ENCODE measurements at regions not wholly inside any gene's neighbourhood (a gene's known extent, or its start where the extent isn't known, plus 50 kb on each side); places are given as distances from the start of the nearest gene placed in this dataset.

DNA sequence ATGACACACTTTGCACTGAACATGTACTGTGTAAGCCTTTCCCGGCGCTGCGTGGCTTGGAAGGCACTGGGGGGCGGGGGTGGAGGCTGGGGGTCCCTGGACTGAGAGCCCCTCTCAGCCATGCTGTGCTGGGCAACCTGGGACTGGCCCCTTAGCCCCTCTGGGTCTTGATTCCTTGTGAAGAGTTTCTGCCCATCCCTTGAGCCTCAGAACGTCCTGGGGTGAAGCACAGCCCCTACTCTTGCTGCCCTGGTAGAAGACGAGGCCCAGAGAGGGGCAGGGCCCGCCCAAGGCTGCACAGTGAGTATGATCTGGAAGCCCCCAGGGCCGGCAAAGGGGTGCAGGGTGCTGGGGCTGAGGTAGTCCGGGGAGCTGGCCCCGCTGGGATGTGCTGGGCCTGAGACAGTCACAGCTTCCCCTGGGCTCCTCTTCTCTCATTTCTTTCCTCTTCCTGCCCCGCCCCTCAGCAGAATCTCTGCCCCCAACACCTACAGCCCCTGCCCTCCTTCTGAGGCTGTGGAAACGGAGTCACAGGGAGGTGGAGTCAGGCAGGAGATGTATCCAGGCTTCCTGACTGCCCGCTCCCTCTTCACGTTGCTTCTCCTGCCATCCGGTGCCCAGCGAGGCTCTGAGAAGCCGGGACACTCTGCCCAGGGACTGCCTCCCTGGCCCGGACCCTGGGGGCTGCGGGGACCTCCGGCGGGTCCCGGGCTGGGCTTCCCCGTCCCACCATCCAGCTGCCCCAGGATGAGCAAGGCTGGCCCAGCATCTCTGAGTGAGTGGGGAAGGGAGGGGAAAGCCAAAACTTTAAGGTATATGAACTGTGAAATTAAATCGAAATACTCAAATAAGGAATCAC is 60.5 kb downstream of the UNCX start:
- no peaks in the 10 kb centered on the region for H3K36me3 ChIP-seq
- H3K27me3 ChIP-seq = peaks cover 44% of the 10 kb centered on the region
- intact Hi-C loops (cut with DNase I) = no loop called here
- no peak for DNase-seq
- no peaks in the 10 kb centered on the region for H3K9me3 ChIP-seq
- H3K4me3 ChIP-seq = no peak overlapping the region
- H3K4me1 ChIP-seq = no peaks in the 10 kb centered on the region
- H3K27ac ChIP-seq = no peak overlapping the region
- TF ChIP-seq, protein P1, sequence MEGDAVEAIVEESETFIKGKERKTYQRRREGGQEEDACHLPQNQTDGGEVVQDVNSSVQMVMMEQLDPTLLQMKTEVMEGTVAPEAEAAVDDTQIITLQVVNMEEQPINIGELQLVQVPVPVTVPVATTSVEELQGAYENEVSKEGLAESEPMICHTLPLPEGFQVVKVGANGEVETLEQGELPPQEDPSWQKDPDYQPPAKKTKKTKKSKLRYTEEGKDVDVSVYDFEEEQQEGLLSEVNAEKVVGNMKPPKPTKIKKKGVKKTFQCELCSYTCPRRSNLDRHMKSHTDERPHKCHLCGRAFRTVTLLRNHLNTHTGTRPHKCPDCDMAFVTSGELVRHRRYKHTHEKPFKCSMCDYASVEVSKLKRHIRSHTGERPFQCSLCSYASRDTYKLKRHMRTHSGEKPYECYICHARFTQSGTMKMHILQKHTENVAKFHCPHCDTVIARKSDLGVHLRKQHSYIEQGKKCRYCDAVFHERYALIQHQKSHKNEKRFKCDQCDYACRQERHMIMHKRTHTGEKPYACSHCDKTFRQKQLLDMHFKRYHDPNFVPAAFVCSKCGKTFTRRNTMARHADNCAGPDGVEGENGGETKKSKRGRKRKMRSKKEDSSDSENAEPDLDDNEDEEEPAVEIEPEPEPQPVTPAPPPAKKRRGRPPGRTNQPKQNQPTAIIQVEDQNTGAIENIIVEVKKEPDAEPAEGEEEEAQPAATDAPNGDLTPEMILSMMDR (IDR thresholded peaks at IDR 0.05) = no peak
- no peak overlapping the region for H3K9ac ChIP-seq (ENCODE audit: low read depth in 2 of 2, low read length in 2 of 2)

DNA sequence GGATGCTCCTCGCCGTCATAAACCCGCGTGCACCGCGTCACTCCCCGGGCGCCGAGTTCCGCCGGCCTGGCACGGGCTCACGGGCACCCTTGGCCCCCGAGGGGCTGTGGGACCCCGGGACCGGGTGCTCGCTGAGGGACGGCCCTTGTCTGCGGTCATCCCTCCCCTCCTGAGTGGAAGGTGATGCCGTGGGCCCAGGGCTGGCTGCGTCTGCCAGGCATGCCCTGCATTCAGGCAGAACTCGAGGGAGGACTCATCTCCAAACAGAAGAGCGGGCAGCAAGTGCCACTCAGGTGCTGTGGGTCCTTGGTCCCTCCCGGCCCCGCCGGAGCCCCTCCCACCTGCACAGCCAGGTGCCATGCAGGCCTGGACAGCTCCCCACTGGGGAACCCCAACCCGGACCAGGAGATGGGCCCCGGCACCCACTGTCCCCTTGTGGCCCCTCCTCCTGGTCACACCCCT is 61.3 kb downstream of the UNCX start:
- intact Hi-C loops (cut with DNase I) = no loop called here
- Histone ChIP-seq H3K9me3 (no peaks in the 10 kb centered on the region), H3K27me3 (peaks cover 41% of the 10 kb centered on the region), H3K36me3 (no peaks in the 10 kb centered on the region), H3K4me1 (no peaks in the 10 kb centered on the region), H3K4me3 (no peak overlapping the region), H3K27ac (no peak overlapping the region), H3K9ac (ENCODE audit: low read depth in 2 of 2, low read length in 2 of 2) (no peak overlapping the region)
- no peak for DNase-seq
- TF ChIP-seq, protein P1 (IDR thresholded peaks at IDR 0.05) = no peak

DNA sequence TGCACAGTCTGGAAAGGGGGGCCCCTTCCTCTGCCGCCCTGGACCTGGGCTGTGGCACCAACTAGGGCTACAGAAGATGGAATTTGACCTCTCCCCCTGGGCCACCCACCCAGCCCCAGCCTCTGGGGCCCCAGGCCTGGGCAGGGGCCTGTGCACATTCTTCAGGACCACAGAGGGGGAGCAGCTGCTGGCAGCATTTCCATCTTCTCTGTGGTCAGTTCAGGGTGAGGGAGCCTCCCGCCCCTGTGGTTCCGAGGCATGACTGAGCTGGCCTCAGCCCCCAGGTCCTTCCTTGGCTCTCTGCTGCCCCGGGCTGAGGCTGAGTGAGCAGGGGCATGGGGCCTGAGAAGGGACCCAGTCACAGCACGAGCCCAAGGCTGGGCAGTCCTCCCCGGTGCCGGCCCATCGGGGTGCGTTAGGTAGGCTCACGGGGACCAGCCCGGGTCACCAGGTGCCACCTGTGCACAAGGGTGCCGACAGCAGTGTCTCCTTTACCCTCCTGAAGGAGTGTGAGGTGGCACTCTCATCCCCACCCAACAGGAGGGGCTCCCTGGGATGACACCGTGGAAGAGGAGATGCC is 63.2 kb downstream of the UNCX start:
- Histone ChIP-seq H3K27me3 (peaks cover 24% of the 10 kb centered on the region), H3K27ac (no peak overlapping the region), H3K4me3 (no peak overlapping the region), H3K9ac (ENCODE audit: low read depth in 2 of 2, low read length in 2 of 2) (no peak overlapping the region), H3K36me3 (no peaks in the 10 kb centered on the region), H3K4me1 (no peaks in the 10 kb centered on the region), H3K9me3 (no peaks in the 10 kb centered on the region)
- DNase-seq = no peak
- intact Hi-C loops (cut with DNase I) = no loop called here
- TF ChIP-seq, protein P1 (IDR thresholded peaks at IDR 0.05) = no peak

DNA sequence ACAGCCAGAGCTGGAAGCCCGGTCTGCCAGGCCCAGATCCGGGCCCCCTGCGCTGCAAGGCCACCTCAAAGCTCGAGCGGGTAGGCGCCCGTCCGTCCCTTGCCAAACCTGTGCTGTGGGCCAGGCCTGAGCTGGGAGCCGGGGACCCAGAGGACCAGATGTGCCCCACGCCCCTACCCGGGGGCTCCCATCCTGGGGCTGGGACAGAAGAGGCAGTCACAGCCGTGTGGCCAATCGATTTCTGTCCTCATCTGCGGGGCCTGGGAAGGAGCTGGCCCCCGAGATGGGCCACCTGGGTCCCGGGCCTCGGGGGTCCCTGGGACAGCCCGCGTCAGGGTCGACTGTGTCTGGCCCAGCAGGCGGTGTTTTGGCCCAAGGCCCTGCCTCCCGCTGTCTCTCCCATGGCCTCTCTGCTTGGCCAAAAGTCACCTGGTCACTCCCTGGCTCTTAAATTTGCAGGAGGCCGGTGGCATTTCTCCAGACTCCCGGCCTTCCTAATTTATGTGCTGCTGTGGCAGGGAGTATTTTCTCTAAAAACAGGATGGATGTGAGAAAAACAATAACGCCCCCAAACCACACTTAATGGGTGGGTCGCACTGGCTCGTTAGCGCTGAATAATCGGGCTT is 63.8 kb downstream of the UNCX start:
- DNase-seq = no peak

More for the DNA sequence above, 63.8 kb downstream of the UNCX start:
- intact Hi-C loops (cut with DNase I) = no loop called here
- no peak overlapping the region for H3K9ac ChIP-seq (ENCODE audit: low read depth in 2 of 2, low read length in 2 of 2)
- no peaks in the 10 kb centered on the region for H3K4me1 ChIP-seq
- TF ChIP-seq, protein P1 (IDR thresholded peaks at IDR 0.05) = no peak
- no peaks in the 10 kb centered on the region for H3K9me3 ChIP-seq
- no peak overlapping the region for H3K4me3 ChIP-seq
- no peak overlapping the region for H3K27ac ChIP-seq
- no peaks in the 10 kb centered on the region for H3K36me3 ChIP-seq
- H3K27me3 ChIP-seq = peaks cover 18% of the 10 kb centered on the region

Measured in colonic mucosa (tissue), 4 donors.